GM12891 (cell line): ENCODE measurements at regions not wholly inside any gene's neighbourhood (a gene's known extent, or its start where the extent isn't known, plus 50 kb on each side); places are given as distances from the start of the nearest gene placed in this dataset.

Source experiments
- PAX5 ChIP-seq: IDR thresholded peaks from 2 replicates; pipeline ENCODE4 v1.6.1; 2011; ENCODE audit warnings: low read length, moderate library complexity, mild to moderate bottlenecking; ENCODE audit not compliant: insufficient read depth, severe bottlenecking
- POLR2A ChIP-seq: IDR thresholded peaks from 2 replicates; pipeline ENCODE4 v1.6.1; 2011; ENCODE audit warnings: low read depth, low read length, control low read depth
- POLR2AphosphoS5 ChIP-seq: IDR thresholded peaks from 2 replicates; pipeline ENCODE4 v1.6.1; 2011; ENCODE audit warnings: low read depth, low read length, control low read depth
- POU2F2 ChIP-seq: IDR thresholded peaks from 2 replicates; pipeline ENCODE4 v1.6.1; 2011; ENCODE audit warnings: low read depth, mild to moderate bottlenecking, control low read depth, low read length, moderate library complexity
- SPI1 ChIP-seq: IDR thresholded peaks from 2 replicates; pipeline ENCODE4 v1.6.1; 2011; ENCODE audit warnings: low read depth, low read length, control low read depth
- TAF1 ChIP-seq: IDR thresholded peaks from 2 replicates; pipeline ENCODE4 v1.6.1; 2011; ENCODE audit warnings: low read depth, low read length, control low read depth

DNA sequence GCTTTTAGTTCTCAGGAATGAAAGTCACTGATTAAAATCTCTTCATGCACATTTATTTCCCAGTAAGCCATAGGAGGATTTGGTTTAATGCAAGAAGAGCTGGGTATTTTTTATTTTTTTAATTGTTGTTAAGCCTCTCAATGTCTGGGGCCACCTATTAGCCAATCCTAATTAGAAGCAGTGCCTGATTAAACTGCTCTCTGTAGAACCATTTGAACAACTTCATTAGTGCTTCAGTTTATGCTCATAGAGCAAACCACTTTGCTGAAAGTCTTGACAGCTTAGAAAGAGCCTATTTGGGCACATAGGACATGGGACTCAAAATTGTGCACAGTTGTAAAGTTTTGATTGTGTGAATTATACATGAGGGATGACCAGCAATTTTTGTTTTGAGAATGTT lies 548.9 kb downstream of the FRK start:
- TF ChIP-seq POLR2AphosphoS5 (no peak), POLR2A (no peak), TAF1 (no peak), SPI1 (no peak), POU2F2 (no peak), PAX5 (no peak)
